ENCODE measurements at regions not wholly inside any gene's neighbourhood (a gene's known extent, or its start where the extent isn't known, plus 50 kb on each side); places are given as distances from the start of the nearest gene placed in this dataset.

DNA sequence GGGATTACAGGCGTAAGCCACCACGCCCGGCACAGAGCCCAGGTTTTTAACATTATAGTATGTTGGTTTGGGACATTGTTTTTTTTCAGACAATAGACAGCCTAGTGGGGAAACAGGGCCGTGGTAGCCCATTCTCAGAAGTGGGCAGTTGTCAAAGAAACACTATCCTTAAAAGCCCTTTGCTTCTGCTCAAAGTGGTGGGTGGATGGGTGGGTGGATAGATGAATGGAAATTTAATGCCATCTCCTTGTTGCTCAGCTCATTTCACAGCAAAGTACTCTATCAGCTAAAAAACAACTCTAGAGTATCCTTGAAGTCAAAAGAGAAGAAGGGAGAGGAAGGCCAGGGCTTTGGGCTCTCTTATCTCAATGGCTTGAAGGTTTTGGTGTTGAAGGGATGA lies 137.8 kb downstream of the RRAGC start (continued):
- TF ChIP-seq ZNF281 (CRISPR knock-in tag; IDR thresholded peaks at IDR 0.05) (no peak), GTF2I (CRISPR knock-in tag; conservative IDR thresholded peaks at IDR 0.05) (no peak), E2F5 (CRISPR knock-in tag; IDR thresholded peaks at IDR 0.05) (no peak), ZNF138 (CRISPR knock-in tag; conservative IDR thresholded peaks at IDR 0.05) (no peak), ZNF121 (CRISPR knock-in tag; IDR thresholded peaks at IDR 0.05) (no peak), JAZF1 (CRISPR knock-in tag; IDR thresholded peaks at IDR 0.05) (no peak), NFATC4 (CRISPR knock-in tag; IDR thresholded peaks at IDR 0.05) (no peak), HMGA2 (CRISPR knock-in tag; IDR thresholded peaks at IDR 0.05) (no peak), ZNF232 (CRISPR knock-in tag; IDR thresholded peaks at IDR 0.05) (no peak), ZNF532 (CRISPR knock-in tag; IDR thresholded peaks at IDR 0.05; ENCODE audit: borderline replicate concordance) (no peak)
- TF ChIP-seq, protein P1, sequence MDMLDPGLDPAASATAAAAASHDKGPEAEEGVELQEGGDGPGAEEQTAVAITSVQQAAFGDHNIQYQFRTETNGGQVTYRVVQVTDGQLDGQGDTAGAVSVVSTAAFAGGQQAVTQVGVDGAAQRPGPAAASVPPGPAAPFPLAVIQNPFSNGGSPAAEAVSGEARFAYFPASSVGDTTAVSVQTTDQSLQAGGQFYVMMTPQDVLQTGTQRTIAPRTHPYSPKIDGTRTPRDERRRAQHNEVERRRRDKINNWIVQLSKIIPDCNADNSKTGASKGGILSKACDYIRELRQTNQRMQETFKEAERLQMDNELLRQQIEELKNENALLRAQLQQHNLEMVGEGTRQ (CRISPR knock-in tag; IDR thresholded peaks at IDR 0.05), result no peak

- POLR2A ChIA-PET, result interaction anchor here (0.6 kb wide), 1 partner anchor 99 kb away, joined by 5 read pairs; no protein-coding TSS in a partner anchor
- DNase-seq (ENCODE audit: low spot score) (no peak), ATAC-seq (no peak)
- CTCF ChIA-PET, result interaction anchor here (0.6 to 0.7 kb wide), 4 partner anchors 21 to 691 kb away, joined by 3 to 6 read pairs (median 4); no protein-coding TSS in a partner anchor
- Mint-ChIP-seq H3K36me3 (no peaks in the 10 kb centered on the region), H3K4me1 (0 out of 2 replicates have a peak, but pooled peaks cover 4% of the 10 kb centered on the region), H3K4me3 (no peak overlapping the region), H3K27me3 (ENCODE audit: low read depth) (no peaks in the 10 kb centered on the region; the same call in 1 of the 2 replicates), H3K9me3 (peaks cover 4% of the 10 kb centered on the region; the same call in 1 of the 2 replicates), H3K27ac (no peak overlapping the region)
- TF ChIP-seq ESRRA (CRISPR knock-in tag; IDR thresholded peaks at IDR 0.05; ENCODE audit: borderline replicate concordance) (no peak), NFATC4 (CRISPR knock-in tag; IDR thresholded peaks at IDR 0.05) (no peak), FOXP4 (CRISPR knock-in tag; IDR thresholded peaks at IDR 0.05) (no peak), NR1H2 (CRISPR knock-in tag; IDR thresholded peaks at IDR 0.05) (no peak), NFE2L1 (CRISPR knock-in tag; IDR thresholded peaks at IDR 0.05) (no peak), NFYB (CRISPR knock-in tag; conservative IDR thresholded peaks at IDR 0.05; ENCODE audit: low read depth) (no peak), TEAD4 (CRISPR knock-in tag; IDR thresholded peaks at IDR 0.05) (no peak), ZNF317 (CRISPR knock-in tag; IDR thresholded peaks at IDR 0.05; ENCODE audit: borderline replicate concordance, low read depth) (no peak), ZNF396 (CRISPR knock-in tag; IDR thresholded peaks at IDR 0.05; ENCODE audit: borderline replicate concordance) (no peak), GABPB1 (CRISPR knock-in tag; IDR thresholded peaks at IDR 0.05) (no peak), FOXJ3 (CRISPR knock-in tag; IDR thresholded peaks at IDR 0.05; ENCODE audit: borderline replicate concordance) (no peak)
- TF ChIP-seq, protein P2, sequence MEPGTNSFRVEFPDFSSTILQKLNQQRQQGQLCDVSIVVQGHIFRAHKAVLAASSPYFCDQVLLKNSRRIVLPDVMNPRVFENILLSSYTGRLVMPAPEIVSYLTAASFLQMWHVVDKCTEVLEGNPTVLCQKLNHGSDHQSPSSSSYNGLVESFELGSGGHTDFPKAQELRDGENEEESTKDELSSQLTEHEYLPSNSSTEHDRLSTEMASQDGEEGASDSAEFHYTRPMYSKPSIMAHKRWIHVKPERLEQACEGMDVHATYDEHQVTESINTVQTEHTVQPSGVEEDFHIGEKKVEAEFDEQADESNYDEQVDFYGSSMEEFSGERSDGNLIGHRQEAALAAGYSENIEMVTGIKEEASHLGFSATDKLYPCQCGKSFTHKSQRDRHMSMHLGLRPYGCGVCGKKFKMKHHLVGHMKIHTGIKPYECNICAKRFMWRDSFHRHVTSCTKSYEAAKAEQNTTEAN (CRISPR knock-in tag; IDR thresholded peaks at IDR 0.05), result no peak
- TF ChIP-seq, protein P3, sequence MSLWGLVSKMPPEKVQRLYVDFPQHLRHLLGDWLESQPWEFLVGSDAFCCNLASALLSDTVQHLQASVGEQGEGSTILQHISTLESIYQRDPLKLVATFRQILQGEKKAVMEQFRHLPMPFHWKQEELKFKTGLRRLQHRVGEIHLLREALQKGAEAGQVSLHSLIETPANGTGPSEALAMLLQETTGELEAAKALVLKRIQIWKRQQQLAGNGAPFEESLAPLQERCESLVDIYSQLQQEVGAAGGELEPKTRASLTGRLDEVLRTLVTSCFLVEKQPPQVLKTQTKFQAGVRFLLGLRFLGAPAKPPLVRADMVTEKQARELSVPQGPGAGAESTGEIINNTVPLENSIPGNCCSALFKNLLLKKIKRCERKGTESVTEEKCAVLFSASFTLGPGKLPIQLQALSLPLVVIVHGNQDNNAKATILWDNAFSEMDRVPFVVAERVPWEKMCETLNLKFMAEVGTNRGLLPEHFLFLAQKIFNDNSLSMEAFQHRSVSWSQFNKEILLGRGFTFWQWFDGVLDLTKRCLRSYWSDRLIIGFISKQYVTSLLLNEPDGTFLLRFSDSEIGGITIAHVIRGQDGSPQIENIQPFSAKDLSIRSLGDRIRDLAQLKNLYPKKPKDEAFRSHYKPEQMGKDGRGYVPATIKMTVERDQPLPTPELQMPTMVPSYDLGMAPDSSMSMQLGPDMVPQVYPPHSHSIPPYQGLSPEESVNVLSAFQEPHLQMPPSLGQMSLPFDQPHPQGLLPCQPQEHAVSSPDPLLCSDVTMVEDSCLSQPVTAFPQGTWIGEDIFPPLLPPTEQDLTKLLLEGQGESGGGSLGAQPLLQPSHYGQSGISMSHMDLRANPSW (CRISPR knock-in tag; conservative IDR thresholded peaks at IDR 0.05; ENCODE audit: low read depth), result no peak
Measured at GRCh38 chr1:38719880-38720279, 139.7 kb downstream of the RRAGC start.

Measured in WTC11 (cell line).